ENCODE measurements at regions not wholly inside any gene's neighbourhood (a gene's known extent, or its start where the extent isn't known, plus 50 kb on each side); places are given as distances from the start of the nearest gene placed in this dataset.

DNA sequence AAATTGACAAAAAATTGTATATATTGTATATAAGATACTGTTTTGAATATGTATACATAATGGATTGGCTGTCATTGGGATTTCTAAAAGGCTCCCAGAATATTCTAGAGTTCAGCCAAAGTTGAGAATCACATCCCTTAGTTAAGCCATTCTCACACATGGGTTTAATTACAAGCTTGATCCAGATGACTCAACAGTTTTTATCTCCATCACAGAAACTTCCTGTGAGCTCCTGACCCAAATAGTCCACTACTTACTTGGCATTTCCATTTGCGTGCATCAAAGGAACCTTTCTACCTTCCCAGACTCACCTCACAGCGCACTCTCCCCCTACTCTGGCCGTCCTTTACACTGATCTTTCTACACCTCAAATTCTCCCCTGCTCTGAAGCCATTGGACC, 184.8 kb upstream of the ARHGAP20 start:
- no peaks in the 10 kb centered on the region for H3K9me3 ChIP-seq (ENCODE audit: control insufficient read depth in 4 of 4, low read length in 3 of 4)
- no peaks in the 10 kb centered on the region for H3K27me3 ChIP-seq (ENCODE audit: control insufficient read depth in 4 of 4, insufficient read depth in 4 of 4, low read length in 3 of 4)
- no peak overlapping the region for H3K4me3 ChIP-seq (ENCODE audit: low read depth in 1 of 3, low read length in 3 of 3)
- DNase-seq (ENCODE audit: low spot score), result no peak
- TF ChIP-seq CTCF (IDR thresholded peaks at IDR 0.05; ENCODE audit: low read depth, low read length, missing input control), result no peak
- TF ChIP-seq GABPA (IDR thresholded peaks at IDR 0.05 in 1 of 2, conservative IDR thresholded peaks at IDR 0.05 in 1 of 2), result no peak
- no peak for TF ChIP-seq TAF1 (conservative IDR thresholded peaks at IDR 0.05)
- TF ChIP-seq FOXA2 (IDR thresholded peaks at IDR 0.05), result no peak
- no peak for TF ChIP-seq HNF4A (conservative IDR thresholded peaks at IDR 0.05)
- H3K27ac ChIP-seq (ENCODE audit: low read depth in 1 of 2, low read length in 2 of 2), result no peak overlapping the region
- WGBS, result 88% methylated on average over 3 of the region's 3 CpGs
- no peaks in the 10 kb centered on the region for H3K4me1 ChIP-seq (ENCODE audit: control insufficient read depth in 4 of 4, insufficient read depth in 4 of 4, low read length in 3 of 4)
- H3K9ac ChIP-seq (ENCODE audit: low read depth in 1 of 2, low read length in 2 of 2), result no peak overlapping the region
- no peaks in the 10 kb centered on the region for H3K36me3 ChIP-seq (ENCODE audit: control insufficient read depth in 4 of 4, insufficient read depth in 3 of 4, low read depth in 1 of 4, low read length in 3 of 4)

DNA sequence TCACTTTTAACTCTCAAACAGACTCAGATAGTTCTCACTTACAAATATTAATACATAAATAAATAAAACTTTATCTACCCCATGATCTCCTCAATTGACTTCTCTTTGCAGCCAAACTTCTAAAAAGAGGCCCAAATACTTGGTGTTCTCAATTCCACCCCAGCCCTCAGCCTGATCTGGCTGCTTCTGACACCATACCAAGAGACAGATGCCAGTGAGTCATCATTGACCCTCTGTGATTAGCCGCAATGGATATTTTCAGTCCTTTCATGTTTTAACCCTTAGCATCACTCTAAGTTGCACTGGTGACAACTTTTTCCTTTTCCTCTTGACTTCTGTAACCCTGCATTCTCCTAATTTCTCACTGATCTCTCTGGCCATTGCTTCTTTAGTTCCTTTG, 184.1 kb upstream of the ARHGAP20 start:
- Histone ChIP-seq H3K36me3 (ENCODE audit: control insufficient read depth in 4 of 4, insufficient read depth in 3 of 4, low read depth in 1 of 4, low read length in 3 of 4) (no peaks in the 10 kb centered on the region), H3K4me3 (ENCODE audit: low read depth in 1 of 3, low read length in 3 of 3) (no peak overlapping the region), H3K9me3 (ENCODE audit: control insufficient read depth in 4 of 4, low read length in 3 of 4) (no peaks in the 10 kb centered on the region), H3K27ac (ENCODE audit: low read depth in 1 of 2, low read length in 2 of 2) (no peak overlapping the region), H3K27me3 (ENCODE audit: control insufficient read depth in 4 of 4, insufficient read depth in 4 of 4, low read length in 3 of 4) (no peaks in the 10 kb centered on the region), H3K9ac (ENCODE audit: low read depth in 1 of 2, low read length in 2 of 2) (no peak overlapping the region), H3K4me1 (ENCODE audit: control insufficient read depth in 4 of 4, insufficient read depth in 4 of 4, low read length in 3 of 4) (no peaks in the 10 kb centered on the region)
- WGBS, result 84% methylated on average over 1 of the region's 1 CpG
- DNase-seq (ENCODE audit: low spot score), result no peak
- no peak for TF ChIP-seq NR2F2 (IDR thresholded peaks at IDR 0.05)
- TF ChIP-seq TAF1 (conservative IDR thresholded peaks at IDR 0.05), result no peak
- TF ChIP-seq FOXA2 (IDR thresholded peaks at IDR 0.05), result no peak
- no peak for TF ChIP-seq YY1 (IDR thresholded peaks at IDR 0.05)
- no peak for TF ChIP-seq RAD21 (IDR thresholded peaks at IDR 0.05)
- TF ChIP-seq HNF4A (conservative IDR thresholded peaks at IDR 0.05), result no peak
- TF ChIP-seq, protein P1, sequence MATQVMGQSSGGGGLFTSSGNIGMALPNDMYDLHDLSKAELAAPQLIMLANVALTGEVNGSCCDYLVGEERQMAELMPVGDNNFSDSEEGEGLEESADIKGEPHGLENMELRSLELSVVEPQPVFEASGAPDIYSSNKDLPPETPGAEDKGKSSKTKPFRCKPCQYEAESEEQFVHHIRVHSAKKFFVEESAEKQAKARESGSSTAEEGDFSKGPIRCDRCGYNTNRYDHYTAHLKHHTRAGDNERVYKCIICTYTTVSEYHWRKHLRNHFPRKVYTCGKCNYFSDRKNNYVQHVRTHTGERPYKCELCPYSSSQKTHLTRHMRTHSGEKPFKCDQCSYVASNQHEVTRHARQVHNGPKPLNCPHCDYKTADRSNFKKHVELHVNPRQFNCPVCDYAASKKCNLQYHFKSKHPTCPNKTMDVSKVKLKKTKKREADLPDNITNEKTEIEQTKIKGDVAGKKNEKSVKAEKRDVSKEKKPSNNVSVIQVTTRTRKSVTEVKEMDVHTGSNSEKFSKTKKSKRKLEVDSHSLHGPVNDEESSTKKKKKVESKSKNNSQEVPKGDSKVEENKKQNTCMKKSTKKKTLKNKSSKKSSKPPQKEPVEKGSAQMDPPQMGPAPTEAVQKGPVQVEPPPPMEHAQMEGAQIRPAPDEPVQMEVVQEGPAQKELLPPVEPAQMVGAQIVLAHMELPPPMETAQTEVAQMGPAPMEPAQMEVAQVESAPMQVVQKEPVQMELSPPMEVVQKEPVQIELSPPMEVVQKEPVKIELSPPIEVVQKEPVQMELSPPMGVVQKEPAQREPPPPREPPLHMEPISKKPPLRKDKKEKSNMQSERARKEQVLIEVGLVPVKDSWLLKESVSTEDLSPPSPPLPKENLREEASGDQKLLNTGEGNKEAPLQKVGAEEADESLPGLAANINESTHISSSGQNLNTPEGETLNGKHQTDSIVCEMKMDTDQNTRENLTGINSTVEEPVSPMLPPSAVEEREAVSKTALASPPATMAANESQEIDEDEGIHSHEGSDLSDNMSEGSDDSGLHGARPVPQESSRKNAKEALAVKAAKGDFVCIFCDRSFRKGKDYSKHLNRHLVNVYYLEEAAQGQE (IDR thresholded peaks at IDR 0.05), result no peak
- TF ChIP-seq, protein P2, sequence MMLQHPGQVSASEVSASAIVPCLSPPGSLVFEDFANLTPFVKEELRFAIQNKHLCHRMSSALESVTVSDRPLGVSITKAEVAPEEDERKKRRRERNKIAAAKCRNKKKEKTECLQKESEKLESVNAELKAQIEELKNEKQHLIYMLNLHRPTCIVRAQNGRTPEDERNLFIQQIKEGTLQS (IDR thresholded peaks at IDR 0.05), result no peak
- no peak for TF ChIP-seq SP1 (IDR thresholded peaks at IDR 0.05)
- TF ChIP-seq GABPA (IDR thresholded peaks at IDR 0.05 in 1 of 2, conservative IDR thresholded peaks at IDR 0.05 in 1 of 2), result no peak
- no peak for TF ChIP-seq MAX (IDR thresholded peaks at IDR 0.05)
- no peak for TF ChIP-seq CTCF (IDR thresholded peaks at IDR 0.05; ENCODE audit: low read depth, low read length, missing input control)
- no peak for TF ChIP-seq HNF4G (IDR thresholded peaks at IDR 0.05)
